HG03103 (cell line): ENCODE measurements at regions not wholly inside any gene's neighbourhood (a gene's known extent, or its start where the extent isn't known, plus 50 kb on each side); places are given as distances from the start of the nearest gene placed in this dataset.
"Not testable (repeated sequence)": the region's sequence is repeated elsewhere in the genome, so short reads cannot be mapped to it uniquely, and the experiment has no call there.

Experiments
- ATAC-seq: cut with Tn5 transposase; IDR thresholded peaks from one replicate; pipeline ENCODE4 v1.9.1; 2021; ENCODE audit warnings: low read depth; ENCODE audit not compliant: unreplicated experiment

GRCh38 chr16:62832214-62832613 lies 796.0 kb upstream of the CDH8 start:
- no peak for ATAC-seq

- ATAC-seq, result no peak
Observed at GRCh38 chr16:62831235-62831850, 795.1 kb upstream of the CDH8 start.

GRCh38 chr16:62829607-62830006 lies 793.4 kb upstream of the CDH8 start:
- ATAC-seq, result no peak

GRCh38 chr16:62829084-62829483 lies 792.8 kb upstream of the CDH8 start:
- no peak for ATAC-seq

GRCh38 chr16:62821824-62822223 lies 785.6 kb upstream of the CDH8 start:
- ATAC-seq, result no peak

- ATAC-seq, result no peak
Observed at GRCh38 chr16:62816971-62817519, 780.8 kb upstream of the CDH8 start.

GRCh38 chr16:62814891-62815290 lies 778.7 kb upstream of the CDH8 start:
- ATAC-seq, result no peak

GRCh38 chr16:62805221-62805857 lies 769.1 kb upstream of the CDH8 start:
- ATAC-seq, result no peak

- no peak for ATAC-seq
Observed at GRCh38 chr16:62794724-62795123, 758.5 kb upstream of the CDH8 start.

- not testable (repeated sequence) for ATAC-seq
Observed at GRCh38 chr16:62780081-62780480, 743.8 kb upstream of the CDH8 start.

- ATAC-seq, result no peak
Observed at GRCh38 chr16:62764572-62764971, 728.3 kb upstream of the CDH8 start.

GRCh38 chr16:62760398-62760797 lies 724.2 kb upstream of the CDH8 start:
- ATAC-seq, result no peak

- no peak for ATAC-seq
Observed at GRCh38 chr16:62755938-62756337, 719.7 kb upstream of the CDH8 start.

GRCh38 chr16:62752854-62753253 lies 716.6 kb upstream of the CDH8 start:
- ATAC-seq, result no peak

GRCh38 chr16:62751218-62751617 lies 715.0 kb upstream of the CDH8 start:
- peak; percentile 95 for ATAC-seq

- no peak for ATAC-seq
Observed at GRCh38 chr16:62741692-62742091, 705.5 kb upstream of the CDH8 start.

- no peak for ATAC-seq
Observed at GRCh38 chr16:62738666-62739460, 702.6 kb upstream of the CDH8 start.

GRCh38 chr16:62732092-62732491 lies 695.9 kb upstream of the CDH8 start:
- ATAC-seq, result no peak

GRCh38 chr16:62724670-62725269 lies 688.5 kb upstream of the CDH8 start:
- not testable (repeated sequence) for ATAC-seq

GRCh38 chr16:62720651-62721050 lies 684.4 kb upstream of the CDH8 start:
- ATAC-seq, result no peak

GRCh38 chr16:62717026-62717425 lies 680.8 kb upstream of the CDH8 start:
- no peak for ATAC-seq
